ENCODE measurements at regions not wholly inside any gene's neighbourhood (a gene's known extent, or its start where the extent isn't known, plus 50 kb on each side); places are given as distances from the start of the nearest gene placed in this dataset.

- no peaks in the 10 kb centered on the region for H3K36me3 ChIP-seq (replicated peaks in 1 of 2; ENCODE audit: control insufficient read depth in 1 of 2, insufficient read depth in 2 of 2, low read length in 1 of 2)
- no peaks in the 10 kb centered on the region for H3K9me2 ChIP-seq
- peaks cover 21 to 44% of the 10 kb centered on the region in 2 experiments for H3K4me1 ChIP-seq (ENCODE audit: control insufficient read depth in 1 of 2, insufficient read depth in 2 of 2, low read depth in 1 of 2, low read length in 1 of 2)
- no peaks in the 10 kb centered on the region for H4K20me1 ChIP-seq (ENCODE audit: insufficient read depth)
- H3K27me3 ChIP-seq (ENCODE audit: insufficient read depth): no peaks in the 10 kb centered on the region
- H3K4me2 ChIP-seq: peak overlapping the region; percentile 65
- CTCF ChIA-PET: interaction anchor here (0.8 to 1.8 kb wide), 3 partner anchors 20 to 743 kb away, joined by 3 to 4 read pairs (median 3); no protein-coding TSS in a partner anchor
- H3K9me3 ChIP-seq: no peaks in the 10 kb centered on the region
- DNase-seq: peak; percentile 48
- WGBS (ENCODE audit: low lambda C conversion rate): 10% methylated on average over 5 of the region's 5 CpGs
- peak overlapping the region; percentile 61 to 90 for H3K27ac ChIP-seq (ENCODE audit: low read depth in 2 of 2, low read length in 1 of 2)
- H3F3A ChIP-seq (replicated peaks; ENCODE audit: insufficient read depth): peaks cover 9% of the 10 kb centered on the region
- H3K9ac ChIP-seq: peak overlapping the region; percentile 32; the same call in 1 of the 2 replicates
- peak overlapping the region; percentile 9 to 42; a peak in 3 of 4 replicates for H3K4me3 ChIP-seq (ENCODE audit: low read depth in 2 of 2, low read length in 1 of 2)
- no peaks in the 10 kb centered on the region for H3K79me2 ChIP-seq (ENCODE audit: insufficient read depth)
- peak overlapping the region; percentile 60; the same call in 1 of the 2 replicates for H2AFZ ChIP-seq (ENCODE audit: low read depth)
- POLR2A ChIA-PET: no interaction called here
- TF ChIP-seq RAD21 (IDR thresholded peaks at IDR 0.05; ENCODE audit: low read length): no peak
- TF ChIP-seq MXI1 (IDR thresholded peaks at IDR 0.05; ENCODE audit: low read depth, low read length): no peak
- TF ChIP-seq FOSL2 (IDR thresholded peaks at IDR 0.05; ENCODE audit: borderline replicate concordance, low read depth): no peak
- TF ChIP-seq IRF3 (IDR thresholded peaks at IDR 0.05; ENCODE audit: low read depth, low read length): no peak
- no peak for TF ChIP-seq RFX5 (IDR thresholded peaks at IDR 0.05; ENCODE audit: low read length)
- no peak for TF ChIP-seq ZBTB33 (IDR thresholded peaks at IDR 0.05; ENCODE audit: borderline replicate concordance, low read depth)
- TF ChIP-seq JUND (IDR thresholded peaks at IDR 0.05): no peak
- TF ChIP-seq YY1 (IDR thresholded peaks at IDR 0.05; ENCODE audit: low read depth): no peak
- TF ChIP-seq CTCF (IDR thresholded peaks at IDR 0.05): no peak
- no peak for TF ChIP-seq TAF1 (IDR thresholded peaks at IDR 0.05; ENCODE audit: borderline replicate concordance, low read depth, low read length)
- TF ChIP-seq, protein P1, sequence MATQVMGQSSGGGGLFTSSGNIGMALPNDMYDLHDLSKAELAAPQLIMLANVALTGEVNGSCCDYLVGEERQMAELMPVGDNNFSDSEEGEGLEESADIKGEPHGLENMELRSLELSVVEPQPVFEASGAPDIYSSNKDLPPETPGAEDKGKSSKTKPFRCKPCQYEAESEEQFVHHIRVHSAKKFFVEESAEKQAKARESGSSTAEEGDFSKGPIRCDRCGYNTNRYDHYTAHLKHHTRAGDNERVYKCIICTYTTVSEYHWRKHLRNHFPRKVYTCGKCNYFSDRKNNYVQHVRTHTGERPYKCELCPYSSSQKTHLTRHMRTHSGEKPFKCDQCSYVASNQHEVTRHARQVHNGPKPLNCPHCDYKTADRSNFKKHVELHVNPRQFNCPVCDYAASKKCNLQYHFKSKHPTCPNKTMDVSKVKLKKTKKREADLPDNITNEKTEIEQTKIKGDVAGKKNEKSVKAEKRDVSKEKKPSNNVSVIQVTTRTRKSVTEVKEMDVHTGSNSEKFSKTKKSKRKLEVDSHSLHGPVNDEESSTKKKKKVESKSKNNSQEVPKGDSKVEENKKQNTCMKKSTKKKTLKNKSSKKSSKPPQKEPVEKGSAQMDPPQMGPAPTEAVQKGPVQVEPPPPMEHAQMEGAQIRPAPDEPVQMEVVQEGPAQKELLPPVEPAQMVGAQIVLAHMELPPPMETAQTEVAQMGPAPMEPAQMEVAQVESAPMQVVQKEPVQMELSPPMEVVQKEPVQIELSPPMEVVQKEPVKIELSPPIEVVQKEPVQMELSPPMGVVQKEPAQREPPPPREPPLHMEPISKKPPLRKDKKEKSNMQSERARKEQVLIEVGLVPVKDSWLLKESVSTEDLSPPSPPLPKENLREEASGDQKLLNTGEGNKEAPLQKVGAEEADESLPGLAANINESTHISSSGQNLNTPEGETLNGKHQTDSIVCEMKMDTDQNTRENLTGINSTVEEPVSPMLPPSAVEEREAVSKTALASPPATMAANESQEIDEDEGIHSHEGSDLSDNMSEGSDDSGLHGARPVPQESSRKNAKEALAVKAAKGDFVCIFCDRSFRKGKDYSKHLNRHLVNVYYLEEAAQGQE (IDR thresholded peaks at IDR 0.05; ENCODE audit: low read depth, low read length): no peak
- no peak for TF ChIP-seq CHD2 (IDR thresholded peaks at IDR 0.05; ENCODE audit: low read length, partially characterized antibody)
- peak; percentile 11; the same call in 1 of the 2 replicates for TF ChIP-seq GATA2 (CRISPR knock-in tag; IDR thresholded peaks at IDR 0.05)
- TF ChIP-seq FOXJ3 (CRISPR knock-in tag; IDR thresholded peaks at IDR 0.05): no peak
- TF ChIP-seq NFIC (IDR thresholded peaks at IDR 0.05; ENCODE audit: borderline replicate concordance): no peak
- TF ChIP-seq, protein P2, sequence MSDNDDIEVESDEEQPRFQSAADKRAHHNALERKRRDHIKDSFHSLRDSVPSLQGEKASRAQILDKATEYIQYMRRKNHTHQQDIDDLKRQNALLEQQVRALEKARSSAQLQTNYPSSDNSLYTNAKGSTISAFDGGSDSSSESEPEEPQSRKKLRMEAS (IDR thresholded peaks at IDR 0.05; ENCODE audit: low read depth): peak; percentile 7; the same call in 1 of the 2 replicates
- TF ChIP-seq POLR2AphosphoS5 (IDR thresholded peaks at IDR 0.05; ENCODE audit: low read depth, low read length): peak; percentile 35
- TF ChIP-seq GABPA (IDR thresholded peaks at IDR 0.05; ENCODE audit: low read depth): no peak
- TF ChIP-seq, protein P3, sequence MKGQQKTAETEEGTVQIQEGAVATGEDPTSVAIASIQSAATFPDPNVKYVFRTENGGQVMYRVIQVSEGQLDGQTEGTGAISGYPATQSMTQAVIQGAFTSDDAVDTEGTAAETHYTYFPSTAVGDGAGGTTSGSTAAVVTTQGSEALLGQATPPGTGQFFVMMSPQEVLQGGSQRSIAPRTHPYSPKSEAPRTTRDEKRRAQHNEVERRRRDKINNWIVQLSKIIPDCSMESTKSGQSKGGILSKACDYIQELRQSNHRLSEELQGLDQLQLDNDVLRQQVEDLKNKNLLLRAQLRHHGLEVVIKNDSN (IDR thresholded peaks at IDR 0.05; ENCODE audit: borderline replicate concordance, low read depth): no peak
- no peak for TF ChIP-seq NRF1 (IDR thresholded peaks at IDR 0.05; ENCODE audit: low read depth, low read length)
- TF ChIP-seq EZH2phosphoT487 (IDR thresholded peaks at IDR 0.05; ENCODE audit: borderline replicate concordance, low read depth): no peak
- no peak for TF ChIP-seq FOXM1 (IDR thresholded peaks at IDR 0.05; ENCODE audit: low read depth)
- TF ChIP-seq MEF2A (IDR thresholded peaks at IDR 0.05; ENCODE audit: borderline replicate concordance, low read depth): no peak
- TF ChIP-seq ELF1 (IDR thresholded peaks at IDR 0.05): no peak
- TF ChIP-seq RXRA (IDR thresholded peaks at IDR 0.05; ENCODE audit: borderline replicate concordance, low read depth): no peak
Observed at GRCh38 chr13:59483501-59484145, 680.1 kb downstream of the DIAPH3 start.
